Breast epithelium (tissue), 3 donors: ENCODE measurements at regions not wholly inside any gene's neighbourhood (a gene's known extent, or its start where the extent isn't known, plus 50 kb on each side); places are given as distances from the start of the nearest gene placed in this dataset.

Experiments used
- POLR2AphosphoS5 ChIP-seq, 3 donors: sonication (generic); formaldehyde crosslinking; IDR thresholded peaks; one replicate each; pipeline ENCODE4 v1.6.1; 2017; ENCODE audit warnings: antibody characterized with exemption in 3 of 3
- TF ChIP-seq, protein P1 (sequence below), 3 donors: fragments of 450-650 bp; IDR thresholded peaks; one replicate each; pipeline ENCODE4 v1.5.1; 2016 to 2017; ENCODE audit warnings: antibody characterized with exemption in 3 of 3, mild to moderate bottlenecking in 3 of 3, moderate library complexity in 3 of 3

DNA sequence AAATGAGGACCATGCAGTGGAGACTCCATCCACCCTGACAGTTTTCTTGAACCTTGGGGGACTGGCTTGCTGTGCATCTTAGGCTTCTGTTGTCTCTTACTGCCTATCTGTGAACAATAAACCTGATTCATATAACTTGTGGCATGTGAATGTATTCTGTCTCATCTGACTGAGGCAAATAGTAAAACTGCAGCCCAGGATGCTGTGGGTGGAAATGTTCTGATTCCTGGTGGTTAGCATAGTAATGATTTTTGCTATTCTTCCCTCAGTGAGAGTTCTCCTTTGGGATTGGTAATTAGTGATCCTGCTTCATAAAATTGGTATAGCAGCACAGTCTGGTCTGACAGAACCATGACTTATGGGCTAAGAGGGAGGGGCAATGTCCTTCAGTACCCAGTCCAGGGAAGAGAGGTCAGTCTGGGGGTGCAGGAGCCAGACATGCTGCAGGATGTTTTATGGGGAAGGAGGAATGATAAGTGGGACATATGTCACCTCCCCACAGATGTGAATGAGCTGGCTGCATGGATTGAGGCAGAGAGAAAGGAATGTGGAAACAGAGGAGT, 147.1 kb downstream of the OR2B2 start:
- TF ChIP-seq POLR2AphosphoS5 (IDR thresholded peaks at IDR 0.05) = no peak
- TF ChIP-seq, protein P1, sequence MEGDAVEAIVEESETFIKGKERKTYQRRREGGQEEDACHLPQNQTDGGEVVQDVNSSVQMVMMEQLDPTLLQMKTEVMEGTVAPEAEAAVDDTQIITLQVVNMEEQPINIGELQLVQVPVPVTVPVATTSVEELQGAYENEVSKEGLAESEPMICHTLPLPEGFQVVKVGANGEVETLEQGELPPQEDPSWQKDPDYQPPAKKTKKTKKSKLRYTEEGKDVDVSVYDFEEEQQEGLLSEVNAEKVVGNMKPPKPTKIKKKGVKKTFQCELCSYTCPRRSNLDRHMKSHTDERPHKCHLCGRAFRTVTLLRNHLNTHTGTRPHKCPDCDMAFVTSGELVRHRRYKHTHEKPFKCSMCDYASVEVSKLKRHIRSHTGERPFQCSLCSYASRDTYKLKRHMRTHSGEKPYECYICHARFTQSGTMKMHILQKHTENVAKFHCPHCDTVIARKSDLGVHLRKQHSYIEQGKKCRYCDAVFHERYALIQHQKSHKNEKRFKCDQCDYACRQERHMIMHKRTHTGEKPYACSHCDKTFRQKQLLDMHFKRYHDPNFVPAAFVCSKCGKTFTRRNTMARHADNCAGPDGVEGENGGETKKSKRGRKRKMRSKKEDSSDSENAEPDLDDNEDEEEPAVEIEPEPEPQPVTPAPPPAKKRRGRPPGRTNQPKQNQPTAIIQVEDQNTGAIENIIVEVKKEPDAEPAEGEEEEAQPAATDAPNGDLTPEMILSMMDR (IDR thresholded peaks at IDR 0.05) = no peak
